Loucy (cell line): ENCODE measurements at regions not wholly inside any gene's neighbourhood (a gene's known extent, or its start where the extent isn't known, plus 50 kb on each side); places are given as distances from the start of the nearest gene placed in this dataset.

Experiments used
- H2AFZ ChIP-seq: fragments of 200-600 bp; sonication (generic); 2 replicates; pipeline ENCODE4 v1.6.0; 2016; ENCODE audit warnings: antibody characterized with exemption, mild to moderate bottlenecking, low read length, moderate library complexity
- H3F3A ChIP-seq: fragments of 200-600 bp; 2 replicates; pipeline ENCODE4 v1.6.0; 2016; ENCODE audit warnings: antibody characterized with exemption, low read depth, mild to moderate bottlenecking
- H3K27me3 ChIP-seq: fragments of 200-600 bp; sonication (generic); 2 replicates; pipeline ENCODE4 v1.6.1; 2014; ENCODE audit warnings: low read length, mild to moderate bottlenecking; ENCODE audit not compliant: insufficient read depth, poor library complexity, severe bottlenecking
- H3K36me3 ChIP-seq: fragments of 200-600 bp; sonication (generic); 2 replicates; pipeline ENCODE4 v1.6.1; 2016; ENCODE audit warnings: low read length; ENCODE audit not compliant: insufficient read depth
- H3K4me1 ChIP-seq: fragments of 200-600 bp; sonication (generic); 2 replicates; pipeline ENCODE4 v1.5.1; 2014; ENCODE audit warnings: low read length, mild to moderate bottlenecking; ENCODE audit not compliant: insufficient read depth, poor library complexity, severe bottlenecking
- H3K4me2 ChIP-seq: fragments of 200-600 bp; sonication (generic); 2 replicates; pipeline ENCODE4 v1.6.0; 2014; ENCODE audit warnings: antibody characterized with exemption, low read length, low read depth, mild to moderate bottlenecking; ENCODE audit not compliant: poor library complexity, severe bottlenecking
- H3K4me3 ChIP-seq: fragments of 200-600 bp; sonication (generic); 2 replicates; pipeline ENCODE4 v1.5.1; 2014; ENCODE audit warnings: low read length, mild to moderate bottlenecking, mixed read lengths; ENCODE audit not compliant: poor library complexity, severe bottlenecking
- H3K79me2 ChIP-seq: fragments of 200-600 bp; sonication (generic); 2 replicates; pipeline ENCODE4 v1.6.1; 2014; ENCODE audit warnings: low read length; ENCODE audit not compliant: insufficient read depth
- H3K9ac ChIP-seq: fragments of 200-600 bp; sonication (generic); 2 replicates; pipeline ENCODE4 v1.6.0; 2014; ENCODE audit warnings: mild to moderate bottlenecking, low read depth, low read length, moderate library complexity; ENCODE audit not compliant: poor library complexity, severe bottlenecking
- H3K9me2 ChIP-seq: fragments of 200-600 bp; sonication (generic); replicated peaks from 2 replicates; pipeline ENCODE4 v1.6.1; 2016; ENCODE audit warnings: low read depth, low read length, mixed read lengths
- H3K9me3 ChIP-seq: fragments of 200-600 bp; sonication (generic); 2 replicates; pipeline ENCODE4 v1.6.1; 2014; ENCODE audit warnings: mild to moderate bottlenecking, antibody characterized with exemption, low read length, low read depth; ENCODE audit not compliant: insufficient read depth
- H4K20me1 ChIP-seq: fragments of 200-600 bp; sonication (generic); 2 replicates; pipeline ENCODE4 v1.6.0; 2014; ENCODE audit warnings: antibody characterized with exemption, low read length, mild to moderate bottlenecking; ENCODE audit not compliant: insufficient read depth, poor library complexity, severe bottlenecking
- CTCF ChIP-seq: fragments of 200-600 bp; sonication (generic); conservative IDR thresholded peaks from 2 replicates; pipeline ENCODE4 v1.5.1; 2014; ENCODE audit warnings: mild to moderate bottlenecking, antibody characterized with exemption, low read length
- EZH2phosphoT487 ChIP-seq: fragments of 200-600 bp; IDR thresholded peaks from 2 replicates; pipeline ENCODE4 v1.6.1; 2018; ENCODE audit warnings: antibody characterized with exemption, mild to moderate bottlenecking, moderate library complexity, borderline replicate concordance

- H2AFZ ChIP-seq, result peak overlapping the region; percentile 62; the same call in 1 of the 2 replicates
- H3K4me2 ChIP-seq, result peak overlapping the region; percentile 32
- H4K20me1 ChIP-seq, result no peaks in the 10 kb centered on the region
- H3K4me3 ChIP-seq, result no peak overlapping the region
- no peaks in the 10 kb centered on the region for H3K27me3 ChIP-seq
- TF ChIP-seq EZH2phosphoT487 (no peak), CTCF (no peak)
- H3K9ac ChIP-seq, result no peak overlapping the region
- no peaks in the 10 kb centered on the region for H3K9me3 ChIP-seq
- no peaks in the 10 kb centered on the region for H3K36me3 ChIP-seq
- no peaks in the 10 kb centered on the region for H3F3A ChIP-seq
- H3K79me2 ChIP-seq, result no peaks in the 10 kb centered on the region
- no peaks in the 10 kb centered on the region for H3K9me2 ChIP-seq
- peaks cover 11% of the 10 kb centered on the region for H3K4me1 ChIP-seq
Observed at GRCh38 chr11:112334381-112334780, 73.7 kb upstream of the PLET1 start.

DNA sequence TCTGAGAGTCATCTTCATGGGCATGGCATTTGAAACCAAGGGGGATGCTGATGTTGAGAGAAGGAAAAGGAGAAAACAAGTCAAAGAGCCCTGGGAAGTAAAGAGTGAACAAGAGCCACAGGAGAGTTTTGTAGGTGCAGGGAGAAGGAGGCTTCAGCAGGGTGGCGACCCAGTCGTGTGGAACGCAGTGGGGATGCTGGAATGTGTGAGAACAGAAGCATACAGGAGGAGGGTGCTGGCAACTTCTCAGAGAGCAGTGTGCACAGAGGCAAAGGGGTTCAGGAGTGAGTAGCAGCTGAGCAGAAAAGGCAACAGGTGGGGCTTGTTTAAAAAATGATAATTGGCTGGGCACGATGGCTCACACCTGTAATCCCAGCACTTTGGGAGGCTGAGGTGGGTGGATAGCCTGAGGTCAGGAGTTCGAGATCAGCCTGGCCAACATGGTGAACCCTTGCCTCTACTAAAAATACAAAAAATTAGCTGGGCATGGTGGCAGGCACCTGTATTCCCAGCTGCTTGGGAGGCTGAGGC lies 75.8 kb upstream of the PLET1 start:
- H3K9me3 ChIP-seq, result no peaks in the 10 kb centered on the region
- H3K36me3 ChIP-seq, result no peaks in the 10 kb centered on the region
- H4K20me1 ChIP-seq, result no peaks in the 10 kb centered on the region
- no peak overlapping the region for H3K4me3 ChIP-seq
- H3K4me1 ChIP-seq, result peaks cover 11% of the 10 kb centered on the region
- H3K4me2 ChIP-seq, result no peak overlapping the region
- no peaks in the 10 kb centered on the region for H3F3A ChIP-seq
- H3K27me3 ChIP-seq, result no peaks in the 10 kb centered on the region
- H3K9me2 ChIP-seq, result no peaks in the 10 kb centered on the region
- TF ChIP-seq CTCF (no peak), EZH2phosphoT487 (no peak)
- no peak overlapping the region for H2AFZ ChIP-seq
- no peak overlapping the region for H3K9ac ChIP-seq
- H3K79me2 ChIP-seq, result no peaks in the 10 kb centered on the region

DNA sequence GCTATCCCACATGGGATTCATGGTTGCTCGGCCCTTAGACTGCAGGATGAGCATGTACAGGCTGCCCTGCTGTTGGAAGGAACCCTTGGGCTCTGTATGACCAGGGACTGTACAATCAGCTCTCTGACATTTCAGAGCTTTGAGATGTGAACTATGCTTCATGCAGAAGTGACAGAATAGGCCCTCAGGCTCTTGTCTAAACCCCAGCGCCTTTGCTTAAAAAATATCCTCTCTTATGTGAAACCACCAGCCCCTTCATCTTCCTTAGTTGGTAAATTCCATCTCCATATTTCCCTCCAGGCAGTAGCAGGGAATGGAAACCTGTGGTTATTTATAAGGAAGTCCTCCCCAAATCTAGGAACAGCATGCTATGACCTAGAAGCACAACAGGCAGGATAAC lies 78.9 kb upstream of the PLET1 start:
- Histone ChIP-seq H3K9me2 (no peaks in the 10 kb centered on the region), H3K4me2 (no peak overlapping the region), H3K4me1 (peaks cover 4% of the 10 kb centered on the region), H3K9ac (no peak overlapping the region), H3F3A (no peaks in the 10 kb centered on the region), H3K36me3 (no peaks in the 10 kb centered on the region), H2AFZ (no peak overlapping the region), H3K4me3 (no peak overlapping the region), H3K9me3 (no peaks in the 10 kb centered on the region), H3K27me3 (no peaks in the 10 kb centered on the region), H4K20me1 (no peaks in the 10 kb centered on the region), H3K79me2 (no peaks in the 10 kb centered on the region)
- TF ChIP-seq EZH2phosphoT487 (no peak), CTCF (no peak)
